HG03442 (cell line): ENCODE measurements at regions not wholly inside any gene's neighbourhood (a gene's known extent, or its start where the extent isn't known, plus 50 kb on each side); places are given as distances from the start of the nearest gene placed in this dataset.

Source experiments
- ATAC-seq: cut with Tn5 transposase; IDR thresholded peaks from one replicate; pipeline ENCODE4 v1.9.1; 2021; ENCODE audit warnings: mild to moderate bottlenecking, moderate library complexity; ENCODE audit not compliant: unreplicated experiment

DNA sequence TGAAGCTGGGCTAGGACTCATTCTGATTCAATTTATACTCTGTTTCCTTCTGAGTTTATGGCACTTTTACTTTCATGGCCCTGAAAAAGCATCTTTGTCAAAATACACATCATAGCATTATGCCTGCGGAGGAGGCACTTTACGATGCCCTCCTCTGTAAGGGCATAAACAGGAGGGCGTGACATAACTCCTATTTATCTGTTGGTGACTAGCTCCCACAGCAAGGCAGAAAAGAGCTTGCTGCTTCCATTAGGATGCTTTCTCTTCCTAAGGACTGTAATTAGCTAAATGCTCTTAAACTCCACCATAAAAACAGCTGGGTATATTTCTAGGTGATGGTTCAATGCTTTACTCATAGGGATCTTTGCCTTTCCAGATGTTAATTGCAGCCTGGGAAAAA is 315.2 kb upstream of the GHITM start:
- ATAC-seq = no peak

DNA sequence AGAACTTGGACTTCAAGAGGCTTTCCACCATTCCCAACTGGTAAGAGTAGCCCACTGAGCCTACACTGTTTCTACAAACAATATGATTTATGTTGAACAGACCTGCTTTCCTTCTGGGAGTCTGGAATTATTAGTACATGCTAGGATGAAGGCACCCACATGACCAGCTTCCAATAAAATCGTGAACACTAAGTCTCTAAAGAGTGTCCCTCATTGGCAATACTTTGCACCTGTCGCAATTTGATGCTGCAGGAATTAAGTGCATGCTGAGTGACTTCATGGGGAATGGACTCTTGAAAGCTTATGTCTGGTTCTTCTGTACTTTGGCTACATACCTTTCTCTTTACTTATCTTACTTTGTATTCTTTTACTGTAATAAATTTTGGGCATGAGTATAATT is 305.2 kb upstream of the GHITM start:
- ATAC-seq = no peak

DNA sequence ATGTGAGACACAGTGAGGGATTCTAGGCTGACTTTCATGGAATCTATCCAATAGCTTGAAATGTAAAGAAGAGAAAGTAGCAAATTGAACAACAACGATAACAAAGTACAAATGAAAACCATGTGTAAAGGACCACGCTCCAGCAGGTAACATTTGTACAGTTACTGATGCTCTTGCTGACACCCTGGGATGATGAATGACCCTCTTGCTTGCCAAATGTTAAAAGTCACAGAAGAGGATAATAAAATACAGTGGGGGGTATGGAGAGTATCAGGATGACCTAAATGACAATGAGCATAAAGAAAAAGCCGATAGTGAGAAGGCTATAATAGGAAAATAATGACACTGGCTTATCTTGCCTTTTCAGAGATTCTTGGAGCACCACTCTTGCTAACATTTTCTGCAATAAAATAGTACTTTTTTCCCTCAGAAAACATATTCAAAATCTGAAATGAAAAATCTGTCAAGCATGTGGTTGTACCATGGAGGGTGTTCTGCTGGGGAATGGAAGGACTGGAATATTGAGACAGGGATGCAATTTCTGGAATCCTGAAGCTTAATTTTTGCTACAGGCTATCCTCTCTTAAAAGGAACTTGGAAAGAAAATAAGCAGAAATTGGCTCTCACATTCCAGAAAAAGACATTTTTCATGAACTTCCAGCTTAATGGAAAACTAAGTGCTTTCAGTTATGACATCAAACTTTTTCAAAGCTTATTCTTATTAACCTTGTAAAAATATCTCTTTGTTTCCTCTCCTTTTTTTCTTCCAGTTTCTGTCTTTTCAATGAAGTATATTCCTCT is 303.2 kb upstream of the GHITM start:
- ATAC-seq = no peak

DNA sequence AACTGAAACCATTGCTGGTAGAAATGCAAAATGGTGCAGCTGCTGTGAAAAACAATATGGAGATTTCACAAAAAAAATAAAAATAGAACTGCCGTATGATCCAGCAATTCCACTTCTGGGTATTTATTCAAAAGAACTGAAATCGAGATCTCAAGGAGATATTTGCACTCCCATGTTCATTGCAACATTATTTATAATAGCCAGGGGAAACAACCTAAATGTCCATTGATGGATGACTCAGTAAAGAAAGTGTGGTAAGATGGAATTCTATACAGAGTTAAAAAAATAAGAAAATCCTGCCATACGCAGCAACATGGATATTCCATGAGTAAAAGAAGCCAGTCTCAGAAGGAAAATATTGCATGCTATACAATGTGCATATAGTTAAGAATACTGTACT is 290.6 kb upstream of the GHITM start:
- no peak for ATAC-seq

DNA sequence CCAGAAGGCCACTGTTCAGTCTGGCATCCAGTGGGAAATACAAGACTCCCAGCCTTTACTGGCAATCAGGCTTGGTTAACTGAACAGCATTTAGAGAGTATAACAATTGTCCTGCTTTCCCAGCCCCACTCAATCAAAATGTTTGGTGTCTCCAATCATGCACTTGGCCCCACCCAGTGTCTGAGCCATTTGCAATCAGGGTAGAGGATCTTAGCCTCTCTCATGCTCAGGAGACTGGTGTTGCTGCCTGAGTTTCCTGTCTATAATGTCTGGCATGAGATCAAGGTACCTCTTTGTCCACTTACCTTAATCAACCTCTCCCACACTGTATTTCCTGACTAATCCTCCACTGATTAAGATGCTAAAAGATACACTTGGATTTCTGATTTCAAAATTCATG is 290.2 kb upstream of the GHITM start:
- ATAC-seq = no peak

DNA sequence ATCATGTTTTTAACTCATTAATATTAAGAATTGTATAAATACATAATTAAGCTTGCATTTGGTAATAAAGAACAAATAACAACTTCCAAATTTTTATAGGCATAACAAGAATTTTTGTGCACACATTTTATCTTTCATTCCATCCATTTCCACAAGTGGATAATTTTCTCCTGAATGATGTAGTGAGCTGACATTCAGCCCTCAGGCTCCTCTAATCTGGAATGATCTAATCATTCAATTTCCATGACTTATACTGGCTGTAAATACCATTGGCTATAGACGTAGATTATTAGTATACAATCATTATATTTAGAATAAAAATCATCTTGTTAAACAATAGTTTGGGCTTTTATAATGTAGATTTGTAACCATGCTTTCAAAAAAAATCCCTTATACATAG is 287.2 kb upstream of the GHITM start:
- ATAC-seq = no peak

DNA sequence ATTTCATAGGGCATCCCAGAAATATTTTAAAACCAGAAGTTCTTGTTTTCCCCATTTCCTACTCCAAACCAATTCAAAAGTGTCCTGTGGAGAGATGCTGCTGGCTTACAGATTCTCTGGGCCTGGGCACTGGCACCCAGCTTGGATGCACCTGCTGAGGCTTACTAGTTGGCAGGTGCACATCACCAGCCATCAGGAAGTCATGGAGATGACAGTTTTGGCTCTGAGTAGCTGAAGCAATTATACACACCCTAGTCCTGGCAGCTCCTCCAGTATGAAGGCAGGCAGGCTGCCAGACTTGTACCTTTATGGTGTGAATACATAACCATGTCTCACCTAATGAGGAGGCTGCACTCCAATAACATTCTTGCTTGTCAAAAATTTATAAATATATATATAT is 276.6 kb upstream of the GHITM start:
- ATAC-seq = no peak

DNA sequence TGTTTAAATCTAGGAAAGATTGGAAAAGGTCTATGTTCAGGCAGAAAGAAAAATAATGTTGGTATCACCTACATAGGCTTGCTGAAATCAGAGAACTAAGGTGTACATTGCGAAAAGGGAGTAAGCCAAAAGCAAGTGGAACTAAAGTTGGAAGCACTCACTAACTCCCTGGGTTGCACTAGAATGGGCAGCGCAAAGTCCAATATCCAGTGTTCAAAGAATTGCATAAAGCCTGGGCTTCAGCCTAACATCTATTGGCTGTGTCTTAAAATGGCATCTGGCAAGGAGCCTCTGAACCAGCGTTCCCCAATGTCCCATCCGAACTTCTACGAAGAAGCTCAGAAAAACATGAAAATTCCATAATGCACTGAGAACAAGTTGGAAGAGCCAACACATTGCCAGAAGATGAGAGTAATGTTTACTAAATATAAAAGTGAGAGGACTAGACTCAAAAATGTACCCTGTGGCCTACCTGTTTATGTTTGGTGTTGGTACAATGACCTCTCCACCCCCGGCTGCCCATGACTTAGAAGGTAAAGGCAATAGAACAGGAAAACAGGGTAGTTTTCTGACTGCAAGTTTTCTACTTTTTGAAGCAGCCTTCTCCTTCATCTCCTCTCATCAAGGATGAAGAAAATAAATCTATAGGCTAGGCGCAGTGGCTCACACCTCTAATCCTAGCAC is 275.9 kb upstream of the GHITM start:
- ATAC-seq = no peak

DNA sequence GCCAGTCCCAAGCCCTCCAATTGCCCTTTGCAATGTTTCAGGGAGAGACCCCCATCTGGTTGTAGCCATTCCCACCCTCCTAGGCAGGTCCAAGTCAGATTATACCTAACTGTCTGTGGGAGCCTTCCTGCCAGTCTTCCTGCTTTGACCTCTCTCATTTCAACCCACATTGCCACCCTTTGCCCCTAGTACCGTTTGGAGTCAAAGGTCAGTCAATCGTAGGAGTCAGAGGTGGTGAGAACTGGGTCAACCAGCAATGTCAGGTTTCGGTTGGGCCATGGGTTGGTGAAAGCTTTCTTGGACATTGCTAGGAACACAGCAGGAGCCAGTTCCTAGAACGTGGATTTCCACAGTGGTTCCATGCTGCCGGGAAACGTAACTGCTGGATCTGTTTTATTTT is 269.4 kb upstream of the GHITM start:
- ATAC-seq = no peak

DNA sequence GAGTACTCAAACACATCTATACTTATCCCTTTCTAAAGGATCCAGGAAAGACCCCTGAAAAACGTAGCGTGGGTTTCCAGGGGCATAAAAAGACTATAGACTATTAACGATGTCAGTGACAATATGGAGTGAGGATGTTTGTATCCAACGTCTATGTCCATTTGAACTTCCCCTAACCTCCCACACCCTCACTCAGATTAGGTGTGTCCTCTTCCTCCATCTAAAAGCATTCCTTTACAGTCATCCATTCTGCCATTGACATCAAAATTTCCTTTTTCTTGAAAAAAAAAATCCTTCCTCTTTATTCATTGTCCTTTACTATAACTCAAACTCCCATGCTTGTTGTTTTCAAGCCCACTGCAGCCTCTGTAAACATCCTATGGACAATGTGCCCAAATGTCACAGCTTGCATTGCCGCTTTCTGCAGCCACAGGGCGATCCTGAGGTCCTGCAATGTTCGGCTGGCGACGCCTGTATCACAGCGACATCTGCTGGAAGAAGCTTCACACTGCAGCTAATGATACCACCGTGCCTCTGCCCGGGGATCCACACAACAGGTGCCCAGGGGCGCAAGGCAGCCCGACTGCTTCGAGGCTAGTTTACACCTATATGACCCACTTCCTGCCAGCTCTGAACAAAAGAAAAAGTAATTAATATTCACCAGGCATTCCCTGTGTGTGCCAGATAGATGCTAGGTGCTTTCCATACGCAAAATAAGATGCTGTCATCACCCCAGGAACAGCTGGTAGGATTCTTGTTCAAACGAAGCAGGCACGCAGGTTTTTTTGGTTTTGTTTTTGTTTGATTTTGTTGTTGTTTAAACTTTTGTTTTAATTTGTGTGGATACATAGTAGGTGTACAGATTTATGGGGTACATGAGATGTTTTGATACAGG is 267.9 kb upstream of the GHITM start:
- ATAC-seq = peak; percentile 98

DNA sequence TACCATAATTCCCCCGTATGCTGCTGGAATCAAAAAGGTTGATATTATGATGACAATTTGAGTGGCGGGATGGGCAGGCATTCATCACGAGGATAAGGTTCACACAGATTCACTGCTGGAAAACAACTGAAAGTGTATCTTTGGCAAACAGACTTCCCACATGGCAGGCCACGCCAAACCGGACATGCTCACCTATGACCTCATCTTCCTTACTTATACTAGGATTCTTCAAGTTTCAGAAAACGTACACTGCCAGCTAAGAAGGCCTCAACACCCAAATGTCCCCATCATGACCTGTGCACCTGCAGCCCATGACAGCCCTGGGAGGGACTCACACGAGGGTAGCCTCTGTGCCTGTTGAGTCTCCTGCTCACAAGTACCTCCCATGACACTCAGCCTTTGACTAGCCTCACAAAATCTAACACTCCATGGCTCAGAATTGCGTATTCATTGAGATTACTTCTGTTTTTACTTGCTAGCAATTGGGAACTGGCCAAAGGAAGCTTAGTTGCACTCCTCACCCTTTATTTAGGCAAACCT is 259.0 kb upstream of the GHITM start:
- no peak for ATAC-seq

DNA sequence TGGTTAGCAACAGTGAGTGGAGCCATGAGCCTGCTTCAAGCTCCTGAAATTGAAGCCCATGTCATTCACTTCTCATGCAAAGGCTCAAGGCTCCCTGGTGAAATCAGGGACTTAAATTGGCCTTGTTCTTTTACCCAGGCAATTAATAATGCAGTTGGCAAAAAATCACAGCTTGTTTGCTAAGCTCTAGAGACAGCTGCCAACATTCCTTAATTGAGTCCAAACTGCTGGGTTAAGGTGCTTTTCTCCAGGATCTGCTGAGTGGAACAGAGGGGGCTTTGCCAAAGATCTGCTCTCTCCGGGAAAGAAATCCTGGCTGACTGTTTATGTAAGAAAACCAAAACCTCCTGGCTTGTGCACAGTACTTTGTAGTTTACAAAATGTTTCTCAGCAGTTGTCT is 257.6 kb upstream of the GHITM start:
- ATAC-seq = no peak

DNA sequence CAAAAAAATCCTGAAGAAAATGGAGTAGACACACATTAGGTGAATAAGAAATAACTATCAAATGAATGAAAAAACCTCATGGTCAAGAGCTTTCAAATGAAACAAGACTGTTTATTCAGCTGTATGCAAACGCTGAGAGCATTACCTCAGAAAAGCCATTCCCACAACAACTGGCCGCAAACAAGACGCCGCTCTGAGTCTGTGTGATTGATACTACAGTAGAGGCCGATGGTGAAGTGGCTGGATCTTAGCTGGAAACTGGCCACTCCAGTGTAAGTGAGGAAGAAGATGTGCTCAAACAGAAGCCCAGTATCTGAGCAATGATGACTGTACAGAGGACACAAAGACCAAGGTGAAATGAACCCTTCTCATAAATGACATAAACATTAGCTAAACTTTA is 252.4 kb upstream of the GHITM start:
- no peak for ATAC-seq

DNA sequence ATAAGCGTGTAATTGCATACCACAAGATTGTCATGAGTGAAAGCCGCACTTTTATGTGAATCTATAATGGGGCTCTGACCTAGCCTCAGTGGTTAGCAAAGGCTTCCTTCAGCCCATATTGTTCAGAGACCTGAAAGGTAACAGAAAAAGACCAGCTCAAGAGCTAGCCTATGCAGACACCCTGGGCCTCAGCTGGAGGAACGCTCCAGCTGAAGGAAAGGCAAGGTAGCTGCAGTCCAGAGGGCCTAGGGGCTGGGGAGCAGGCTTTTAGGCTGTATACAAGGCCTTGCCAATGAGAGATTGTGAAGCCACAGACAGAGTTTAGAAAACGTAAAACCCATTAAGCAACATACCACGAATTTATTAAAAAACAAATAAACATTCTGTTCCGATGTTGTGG is 246.6 kb upstream of the GHITM start:
- no peak for ATAC-seq

DNA sequence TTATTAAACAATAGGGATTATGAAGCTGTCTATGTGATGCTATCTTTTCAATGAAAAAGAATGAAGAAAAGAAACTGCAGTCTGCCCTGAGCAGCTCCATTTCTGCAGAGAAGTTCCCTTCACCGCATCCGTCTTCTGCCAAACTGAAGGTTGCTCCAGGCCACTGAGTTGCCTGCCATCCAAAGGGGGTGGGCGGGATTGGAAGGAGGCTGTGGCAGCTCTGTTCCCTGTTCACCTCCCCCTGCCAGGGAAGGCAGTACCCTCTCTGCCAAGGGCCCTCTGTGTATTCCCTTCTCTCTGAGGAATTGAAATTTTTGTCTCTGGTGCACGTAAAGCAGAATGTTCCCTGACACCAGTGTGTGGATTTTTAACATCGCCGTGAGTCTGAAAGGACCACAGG is 243.1 kb upstream of the GHITM start:
- no peak for ATAC-seq

DNA sequence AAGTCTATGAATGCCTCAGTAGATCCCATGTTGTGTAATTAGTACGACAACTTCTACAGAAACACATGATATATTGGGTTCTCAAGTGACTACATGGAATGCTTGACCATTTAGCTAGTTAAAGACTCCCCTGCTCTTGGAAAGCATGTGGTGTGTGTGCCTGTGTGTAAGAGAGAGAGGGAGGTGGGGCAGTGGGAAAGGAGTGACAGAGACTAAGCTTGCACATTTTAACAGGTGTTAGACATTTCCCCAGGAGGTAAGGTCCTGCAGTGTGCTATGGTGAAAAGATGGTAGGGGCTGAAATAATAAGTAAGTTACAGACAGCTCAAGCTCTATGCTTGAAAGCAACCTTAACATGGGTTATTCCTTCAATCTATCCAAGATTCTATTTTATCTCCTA is 241.7 kb upstream of the GHITM start:
- ATAC-seq = no peak

DNA sequence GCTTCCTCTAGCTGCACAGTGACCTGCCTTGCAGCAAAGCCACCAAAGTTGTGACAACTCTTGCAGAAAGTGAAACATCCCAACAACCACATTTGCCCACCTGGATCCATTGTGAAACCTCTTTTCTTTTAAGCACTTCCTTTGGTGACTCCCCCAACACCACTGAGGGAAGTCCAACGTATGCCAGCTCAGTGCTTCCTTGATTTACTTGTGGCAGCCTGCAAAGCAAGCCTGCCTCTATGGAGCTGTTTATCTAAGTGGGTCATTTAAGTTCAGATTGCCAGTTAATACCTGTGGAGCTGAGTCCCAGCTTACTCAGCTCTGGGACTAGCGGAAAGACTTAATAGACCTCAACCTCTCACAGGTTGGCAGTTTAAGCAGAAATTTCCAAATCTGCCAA is 230.8 kb upstream of the GHITM start:
- ATAC-seq = no peak

DNA sequence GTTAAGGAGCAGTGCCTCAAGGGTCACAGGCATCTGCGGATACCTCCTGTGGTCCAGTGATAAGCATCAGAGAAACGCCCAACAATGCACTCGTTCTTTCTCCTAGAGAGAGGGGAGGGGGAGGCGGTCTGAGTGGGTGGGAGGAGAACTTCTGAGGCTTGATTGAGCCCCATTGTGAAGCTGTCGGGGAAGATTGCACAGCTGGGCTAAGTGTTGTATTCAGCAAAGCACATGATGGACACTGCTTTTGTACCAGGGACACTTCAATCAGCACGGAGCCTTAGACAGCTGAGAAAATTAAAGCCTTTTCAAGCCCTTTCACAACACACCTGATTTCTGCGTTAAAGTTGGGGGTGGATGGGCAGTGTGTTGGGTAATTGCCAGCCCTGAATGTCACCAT is 230.3 kb upstream of the GHITM start:
- no peak for ATAC-seq

DNA sequence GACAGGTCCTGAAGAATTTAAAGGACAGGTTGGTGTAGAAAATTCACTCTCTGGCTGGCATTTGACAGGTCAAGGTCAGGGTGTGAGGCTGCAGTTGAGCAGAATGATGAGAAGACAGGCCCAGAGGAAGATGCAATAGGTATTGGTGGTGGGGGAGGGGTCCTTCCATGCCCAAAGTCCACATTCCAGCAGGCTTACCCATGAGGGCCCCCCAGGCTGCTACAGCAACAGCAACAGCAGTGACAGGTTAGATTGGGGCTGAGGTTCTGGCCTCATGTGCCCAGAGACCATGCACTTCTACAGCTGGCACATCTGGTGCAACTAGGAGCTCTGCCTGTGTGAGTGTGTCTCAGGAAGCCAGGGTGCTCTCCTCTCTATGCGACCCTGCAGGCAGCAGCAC is 223.5 kb upstream of the GHITM start:
- no peak for ATAC-seq

DNA sequence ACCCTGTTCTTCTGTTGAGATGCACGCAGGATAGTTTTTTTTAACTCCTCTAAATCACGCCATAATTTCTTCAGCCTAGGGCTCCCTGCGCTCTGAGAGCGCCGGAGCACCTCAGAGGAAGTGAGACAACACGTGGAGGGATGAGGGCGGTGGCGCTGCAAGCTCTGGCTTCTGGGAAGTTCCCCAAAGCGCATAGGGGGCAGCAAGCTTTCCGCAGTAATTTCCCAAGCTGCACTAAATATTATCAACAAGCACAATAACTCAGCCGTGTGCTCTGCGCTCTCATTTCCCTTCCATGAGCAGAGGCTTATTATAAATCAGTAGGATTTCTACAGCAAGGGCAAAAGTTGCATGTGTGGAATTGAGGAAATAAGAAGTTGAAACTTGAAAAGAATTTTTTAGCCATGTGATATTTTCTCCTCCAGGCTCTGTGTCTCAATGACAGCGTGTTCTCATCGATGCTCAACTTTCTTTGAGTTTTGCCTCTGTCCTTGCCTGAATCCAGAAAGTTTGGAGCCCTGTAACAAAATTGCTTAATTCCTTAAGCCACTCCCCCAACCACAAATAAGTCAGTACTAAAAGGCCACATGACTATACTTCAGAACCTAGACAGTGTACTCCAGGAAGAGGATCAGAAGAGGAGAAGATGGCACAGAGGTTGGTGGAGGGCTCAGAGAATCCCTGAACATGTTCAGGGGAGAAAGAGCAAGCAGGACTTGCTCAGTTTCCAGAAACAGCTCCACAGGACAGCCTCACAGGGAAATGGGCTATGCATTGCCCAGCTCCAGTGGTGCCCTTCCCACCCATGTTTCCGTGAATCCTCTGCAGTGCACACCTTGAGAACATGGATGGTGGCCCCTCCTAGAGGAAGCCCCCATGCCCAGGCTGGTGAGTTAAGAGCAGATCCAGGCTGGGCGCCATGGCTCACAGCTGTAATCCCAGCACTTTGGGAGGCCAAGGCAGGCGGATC is 221.5 kb upstream of the GHITM start:
- ATAC-seq = peak; percentile 95
